ENCODE measurements at regions not wholly inside any gene's neighbourhood (a gene's known extent, or its start where the extent isn't known, plus 50 kb on each side); places are given as distances from the start of the nearest gene placed in this dataset.

DNA sequence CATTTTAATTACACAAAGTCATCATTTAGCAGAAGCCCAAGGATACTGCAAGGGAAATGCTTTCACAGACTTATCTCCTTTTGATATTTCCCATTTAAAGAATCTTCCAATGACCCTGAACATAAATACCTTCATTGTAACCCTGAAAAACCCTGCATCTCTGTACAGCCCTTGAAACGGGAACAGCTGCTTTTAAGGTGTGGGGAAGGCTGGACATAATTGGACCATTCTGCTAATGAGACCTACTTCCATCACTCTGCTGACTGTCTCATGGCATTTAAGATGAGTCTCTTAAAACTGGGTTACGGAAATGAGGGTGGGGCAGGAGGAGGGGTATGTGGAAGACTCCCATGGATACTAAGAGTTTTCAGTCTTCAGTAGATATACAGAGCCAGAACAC lies 485.8 kb downstream of the BRINP1 start:
- Histone ChIP-seq H3K27ac (no peak overlapping the region), H3K9me3 (no peaks in the 10 kb centered on the region), H3K4me2 (no peak overlapping the region; the same call in 2 of the 3 replicates), H3K4me1 (peaks cover 10% of the 10 kb centered on the region; the same call in 1 of the 3 replicates), H3K4me3 (no peak overlapping the region)
- 49% methylated on average over 2 of the region's 2 CpGs for WGBS (ENCODE audit: missing lambda C conversion rate)
- ChIA-PET POLR2A (no interaction called here), CTCF (no interaction called here)
- ATAC-seq (no peak), DNase-seq (ENCODE audit: low read depth in 1 of 2, low spot score in 1 of 2) (no peak), FAIRE-seq (no peak)
- TF ChIP-seq GATA3 (IDR thresholded peaks at IDR 0.05; ENCODE audit: borderline replicate concordance), result no peak

DNA sequence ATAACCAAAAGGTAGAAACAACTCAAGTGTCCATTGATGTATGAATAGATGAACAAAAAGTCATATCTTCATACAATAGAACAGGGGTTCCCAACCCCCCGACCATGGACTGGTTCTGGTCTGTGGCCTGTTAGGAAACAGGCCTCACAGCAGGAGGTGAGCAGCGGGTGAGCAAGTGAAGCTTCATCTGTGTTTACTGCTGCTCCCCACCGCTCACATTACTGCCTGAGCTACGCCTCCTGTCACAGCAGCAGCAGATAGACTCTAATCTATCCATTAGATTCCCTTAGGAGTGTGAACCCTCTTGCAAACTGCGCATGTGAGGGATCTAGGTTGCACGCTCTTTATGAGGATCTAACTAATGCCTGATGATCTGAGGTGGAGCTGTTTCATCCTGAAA lies 478.0 kb downstream of the BRINP1 start:
- ChIA-PET POLR2A (no interaction called here), CTCF (no interaction called here)
- DNase-seq (ENCODE audit: low read depth in 1 of 2, low spot score in 1 of 2), result no peak
- no peak overlapping the region for H3K4me3 ChIP-seq
- WGBS (ENCODE audit: missing lambda C conversion rate), result 24% methylated on average over 5 of the region's 6 CpGs
- TF ChIP-seq RARB (CRISPR knock-in tag; IDR thresholded peaks at IDR 0.05), result no peak
- TF ChIP-seq TP53 (CRISPR knock-in tag; IDR thresholded peaks at IDR 0.05), result no peak
- no peak for TF ChIP-seq HOXB5 (CRISPR knock-in tag; IDR thresholded peaks at IDR 0.05)
- TF ChIP-seq, protein P1, sequence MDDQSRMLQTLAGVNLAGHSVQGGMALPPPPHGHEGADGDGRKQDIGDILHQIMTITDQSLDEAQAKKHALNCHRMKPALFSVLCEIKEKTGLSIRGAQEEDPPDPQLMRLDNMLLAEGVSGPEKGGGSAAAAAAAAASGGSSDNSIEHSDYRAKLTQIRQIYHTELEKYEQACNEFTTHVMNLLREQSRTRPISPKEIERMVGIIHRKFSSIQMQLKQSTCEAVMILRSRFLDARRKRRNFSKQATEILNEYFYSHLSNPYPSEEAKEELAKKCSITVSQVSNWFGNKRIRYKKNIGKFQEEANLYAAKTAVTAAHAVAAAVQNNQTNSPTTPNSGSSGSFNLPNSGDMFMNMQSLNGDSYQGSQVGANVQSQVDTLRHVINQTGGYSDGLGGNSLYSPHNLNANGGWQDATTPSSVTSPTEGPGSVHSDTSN (IDR thresholded peaks at IDR 0.05), result no peak
- TF ChIP-seq HEYL (CRISPR knock-in tag; IDR thresholded peaks at IDR 0.05), result no peak
- no peak for TF ChIP-seq FOXS1 (CRISPR knock-in tag; IDR thresholded peaks at IDR 0.05)
- TF ChIP-seq FOSB (CRISPR knock-in tag; IDR thresholded peaks at IDR 0.05), result no peak
- TF ChIP-seq, protein P2, sequence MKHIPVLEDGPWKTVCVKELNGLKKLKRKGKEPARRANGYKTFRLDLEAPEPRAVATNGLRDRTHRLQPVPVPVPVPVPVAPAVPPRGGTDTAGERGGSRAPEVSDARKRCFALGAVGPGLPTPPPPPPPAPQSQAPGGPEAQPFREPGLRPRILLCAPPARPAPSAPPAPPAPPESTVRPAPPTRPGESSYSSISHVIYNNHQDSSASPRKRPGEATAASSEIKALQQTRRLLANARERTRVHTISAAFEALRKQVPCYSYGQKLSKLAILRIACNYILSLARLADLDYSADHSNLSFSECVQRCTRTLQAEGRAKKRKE (CRISPR knock-in tag; IDR thresholded peaks at IDR 0.05; ENCODE audit: low read depth), result no peak
- no peak for TF ChIP-seq CBX2 (IDR thresholded peaks at IDR 0.05; ENCODE audit: borderline replicate concordance, low read depth)
- TF ChIP-seq MYC (IDR thresholded peaks at IDR 0.05; ENCODE audit: borderline replicate concordance, low read length), result no peak
- TF ChIP-seq MAFK (IDR thresholded peaks at IDR 0.05; ENCODE audit: partially characterized antibody), result no peak
- TF ChIP-seq CBX8 (IDR thresholded peaks at IDR 0.05), result no peak
- no peak for TF ChIP-seq BHLHE40 (IDR thresholded peaks at IDR 0.05; ENCODE audit: low read depth, low read length)
- H3K4me2 ChIP-seq, result no peak overlapping the region
- H3K9me3 ChIP-seq, result no peaks in the 10 kb centered on the region
- no peak for ATAC-seq
- no peak for FAIRE-seq
- no peak overlapping the region for H3K27ac ChIP-seq
- no peaks in the 10 kb centered on the region for H3K4me1 ChIP-seq

DNA sequence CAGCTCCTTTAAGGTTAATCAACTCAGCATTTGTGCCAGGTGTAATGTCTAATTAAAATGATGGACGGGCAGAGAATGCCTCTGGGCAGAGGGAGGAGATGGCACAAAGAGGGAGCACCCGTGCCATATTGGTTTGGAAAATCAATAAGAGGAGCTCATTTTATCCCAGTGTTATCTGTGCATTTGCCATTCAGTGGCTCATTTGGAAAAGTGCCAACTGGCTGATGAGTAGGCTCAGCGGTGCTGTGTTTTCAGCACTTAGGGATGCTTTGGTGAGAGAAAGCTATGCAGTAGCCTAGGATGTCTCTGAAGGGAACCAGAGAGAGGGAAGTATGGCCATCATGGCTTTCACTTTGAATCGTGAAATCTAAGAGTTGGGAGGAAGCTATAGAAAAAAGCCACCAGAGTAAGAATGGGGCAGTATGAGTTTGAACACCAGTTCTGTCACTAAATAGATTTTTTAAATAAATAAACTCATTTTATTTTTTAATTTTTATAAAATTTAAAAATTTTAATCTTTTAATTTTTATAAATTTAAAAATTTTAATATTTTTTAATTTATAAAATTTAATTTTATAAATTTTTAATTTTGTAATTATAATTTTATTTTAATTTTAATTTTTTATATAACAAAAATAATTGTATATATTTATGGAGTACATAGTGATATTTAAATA lies 472.8 kb downstream of the BRINP1 start:
- POLR2A ChIA-PET, result no interaction called here

More for the DNA sequence above, 472.8 kb downstream of the BRINP1 start:
- Histone ChIP-seq H3K27ac (no peak overlapping the region), H3K4me1 (no peaks in the 10 kb centered on the region), H3K9me3 (no peaks in the 10 kb centered on the region), H3K4me2 (no peak overlapping the region), H3K4me3 (no peak overlapping the region)
- 28% methylated on average over 4 of the region's 4 CpGs for WGBS (ENCODE audit: missing lambda C conversion rate)
- no peak for TF ChIP-seq NFE2L2 (conservative IDR thresholded peaks at IDR 0.05; ENCODE audit: low read length)
- TF ChIP-seq NR3C1 (IDR thresholded peaks at IDR 0.05), result no peak
- no peak for TF ChIP-seq JUN (IDR thresholded peaks at IDR 0.05)
- TF ChIP-seq HOXB13 (CRISPR knock-in tag; IDR thresholded peaks at IDR 0.05; ENCODE audit: low read depth), result no peak
- TF ChIP-seq, protein P3, sequence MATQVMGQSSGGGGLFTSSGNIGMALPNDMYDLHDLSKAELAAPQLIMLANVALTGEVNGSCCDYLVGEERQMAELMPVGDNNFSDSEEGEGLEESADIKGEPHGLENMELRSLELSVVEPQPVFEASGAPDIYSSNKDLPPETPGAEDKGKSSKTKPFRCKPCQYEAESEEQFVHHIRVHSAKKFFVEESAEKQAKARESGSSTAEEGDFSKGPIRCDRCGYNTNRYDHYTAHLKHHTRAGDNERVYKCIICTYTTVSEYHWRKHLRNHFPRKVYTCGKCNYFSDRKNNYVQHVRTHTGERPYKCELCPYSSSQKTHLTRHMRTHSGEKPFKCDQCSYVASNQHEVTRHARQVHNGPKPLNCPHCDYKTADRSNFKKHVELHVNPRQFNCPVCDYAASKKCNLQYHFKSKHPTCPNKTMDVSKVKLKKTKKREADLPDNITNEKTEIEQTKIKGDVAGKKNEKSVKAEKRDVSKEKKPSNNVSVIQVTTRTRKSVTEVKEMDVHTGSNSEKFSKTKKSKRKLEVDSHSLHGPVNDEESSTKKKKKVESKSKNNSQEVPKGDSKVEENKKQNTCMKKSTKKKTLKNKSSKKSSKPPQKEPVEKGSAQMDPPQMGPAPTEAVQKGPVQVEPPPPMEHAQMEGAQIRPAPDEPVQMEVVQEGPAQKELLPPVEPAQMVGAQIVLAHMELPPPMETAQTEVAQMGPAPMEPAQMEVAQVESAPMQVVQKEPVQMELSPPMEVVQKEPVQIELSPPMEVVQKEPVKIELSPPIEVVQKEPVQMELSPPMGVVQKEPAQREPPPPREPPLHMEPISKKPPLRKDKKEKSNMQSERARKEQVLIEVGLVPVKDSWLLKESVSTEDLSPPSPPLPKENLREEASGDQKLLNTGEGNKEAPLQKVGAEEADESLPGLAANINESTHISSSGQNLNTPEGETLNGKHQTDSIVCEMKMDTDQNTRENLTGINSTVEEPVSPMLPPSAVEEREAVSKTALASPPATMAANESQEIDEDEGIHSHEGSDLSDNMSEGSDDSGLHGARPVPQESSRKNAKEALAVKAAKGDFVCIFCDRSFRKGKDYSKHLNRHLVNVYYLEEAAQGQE (IDR thresholded peaks at IDR 0.05), result no peak
- no peak for TF ChIP-seq RCOR1 (IDR thresholded peaks at IDR 0.05; ENCODE audit: low read depth, low read length)
- TF ChIP-seq RARB (CRISPR knock-in tag; IDR thresholded peaks at IDR 0.05), result no peak
- CTCF ChIA-PET, result no interaction called here
- DNase-seq (ENCODE audit: low read depth in 1 of 2, low spot score in 1 of 2) (no peak), FAIRE-seq (no peak), ATAC-seq (no peak)

Measured in A549 (cell line).